WTC11 (cell line): ENCODE measurements at regions not wholly inside any gene's neighbourhood (a gene's known extent, or its start where the extent isn't known, plus 50 kb on each side); places are given as distances from the start of the nearest gene placed in this dataset.

Experiments used
- ATAC-seq: fragments of 200-7000 bp; cut with Tn5 transposase; 2 replicates; pipeline ENCODE4 v1.10.0; 2021; ENCODE audit warnings: mild to moderate bottlenecking, moderate library complexity
- CTCF ChIA-PET: fragments of 300-600 bp; sonication (Branson Sonifier 250); formaldehyde crosslinking; loops from one replicate; lab custom pipeline; 2021; ENCODE audit warnings: antibody characterized with exemption; lab: Charles Lee
- POLR2A ChIA-PET: fragments of 350-600 bp; sonication (Branson Sonifier 250); formaldehyde crosslinking; loops from one replicate; lab custom pipeline; 2021; ENCODE audit warnings: antibody characterized with exemption; lab: Charles Lee
- DNase-seq: peaks from one replicate; pipeline ENCODE4 v3.0.0; 2021; ENCODE audit warnings: low spot score
- H3K27ac Mint-ChIP-seq: 2 replicates; pipeline ENCODE4 v1.8.0; 2021; ENCODE audit warnings: mixed read lengths
- H3K27me3 Mint-ChIP-seq: 2 replicates; pipeline ENCODE4 v1.8.0; 2021; ENCODE audit warnings: low read depth, mild to moderate bottlenecking, moderate library complexity, mixed read lengths
- H3K36me3 Mint-ChIP-seq: 2 replicates; pipeline ENCODE4 v1.8.0; 2021; ENCODE audit warnings: mixed read lengths
- H3K4me1 Mint-ChIP-seq: 2 replicates; pipeline ENCODE4 v1.8.0; 2022; ENCODE audit warnings: mixed read lengths
- H3K4me3 Mint-ChIP-seq: 2 replicates; pipeline ENCODE4 v1.8.0; 2021; ENCODE audit warnings: mild to moderate bottlenecking, moderate library complexity, mixed read lengths
- H3K9me3 Mint-ChIP-seq: 2 replicates; pipeline ENCODE4 v1.8.0; 2021; ENCODE audit warnings: mixed read lengths
- CBFB ChIP-seq: sonication (generic); formaldehyde crosslinking; IDR thresholded peaks from 2 replicates; pipeline ENCODE4 v1.8.1; 2022; ENCODE audit warnings: mild to moderate bottlenecking, low read depth, missing genetic modification reagents
- CTCF ChIP-seq: fragments of 200-600 bp; IDR thresholded peaks from 2 replicates; pipeline ENCODE4 v1.8.0; 2022; ENCODE audit warnings: antibody characterized with exemption
- E2F1 ChIP-seq: sonication (generic); formaldehyde crosslinking; IDR thresholded peaks from 2 replicates; pipeline ENCODE4 v1.8.0; 2022; ENCODE audit warnings: mild to moderate bottlenecking, missing genetic modification reagents
- ELF4 ChIP-seq: sonication (generic); formaldehyde crosslinking; IDR thresholded peaks from 2 replicates; pipeline ENCODE4 v1.8.1; 2022; ENCODE audit warnings: low read depth, mild to moderate bottlenecking, moderate library complexity, missing genetic modification reagents
- ESRRA ChIP-seq: sonication (generic); formaldehyde crosslinking; IDR thresholded peaks from 2 replicates; pipeline ENCODE4 v1.8.1; 2022; ENCODE audit warnings: mild to moderate bottlenecking, missing genetic modification reagents, borderline replicate concordance
- FOXK1 ChIP-seq: sonication (generic); formaldehyde crosslinking; IDR thresholded peaks from 2 replicates; pipeline ENCODE4 v1.8.0; 2022; ENCODE audit warnings: mild to moderate bottlenecking, moderate library complexity, missing genetic modification reagents
- MLX ChIP-seq: sonication (generic); formaldehyde crosslinking; IDR thresholded peaks from 2 replicates; pipeline ENCODE4 v1.8.1; 2023; ENCODE audit warnings: mild to moderate bottlenecking, missing genetic modification reagents, moderate library complexity
- NFE2L1 ChIP-seq: sonication (generic); formaldehyde crosslinking; IDR thresholded peaks from 2 replicates; pipeline ENCODE4 v1.8.1; 2023; ENCODE audit warnings: missing genetic modification reagents
- NR2C2 ChIP-seq: sonication (generic); formaldehyde crosslinking; IDR thresholded peaks from 2 replicates; pipeline ENCODE4 v1.8.0; 2022; ENCODE audit warnings: mild to moderate bottlenecking, missing genetic modification reagents
- OVOL2 ChIP-seq: fragments of 250-450 bp; sonication (Bioruptor Pico); IDR thresholded peaks from 2 replicates; pipeline ENCODE4 v1.9.0; 2021; ENCODE audit warnings: mild to moderate bottlenecking, borderline replicate concordance
- PRRX2 ChIP-seq: fragments of 250-450 bp; sonication (Bioruptor Pico); IDR thresholded peaks from 2 replicates; pipeline ENCODE4 v1.8.0; 2021; ENCODE audit warnings: mild to moderate bottlenecking
- RELA ChIP-seq: sonication (generic); formaldehyde crosslinking; IDR thresholded peaks from 2 replicates; pipeline ENCODE4 v1.8.1; 2022; ENCODE audit warnings: missing genetic modification reagents, mild to moderate bottlenecking, borderline replicate concordance
- SMAD3 ChIP-seq: sonication (generic); formaldehyde crosslinking; IDR thresholded peaks from 2 replicates; pipeline ENCODE4 v1.8.0; 2022; ENCODE audit warnings: missing genetic modification reagents, mild to moderate bottlenecking, borderline replicate concordance
- TCF7 ChIP-seq: sonication (generic); formaldehyde crosslinking; IDR thresholded peaks from 2 replicates; pipeline ENCODE4 v1.8.0; 2022; ENCODE audit warnings: mild to moderate bottlenecking, low read depth, missing genetic modification reagents, moderate library complexity
- TEAD1 ChIP-seq: sonication (generic); formaldehyde crosslinking; IDR thresholded peaks from 2 replicates; pipeline ENCODE4 v1.8.0; 2022; ENCODE audit warnings: mild to moderate bottlenecking, missing genetic modification reagents
- TP53 ChIP-seq: sonication (generic); formaldehyde crosslinking; IDR thresholded peaks from 2 replicates; pipeline ENCODE4 v1.8.1; 2023; ENCODE audit warnings: mild to moderate bottlenecking, missing genetic modification reagents
- ZNF121 ChIP-seq: sonication (generic); formaldehyde crosslinking; IDR thresholded peaks from 2 replicates; pipeline ENCODE4 v1.8.0; 2023; ENCODE audit warnings: missing genetic modification reagents
- ZNF138 ChIP-seq: sonication (generic); formaldehyde crosslinking; conservative IDR thresholded peaks from 2 replicates; pipeline ENCODE4 v1.8.1; 2022; ENCODE audit warnings: mild to moderate bottlenecking, moderate library complexity, missing genetic modification reagents
- ZNF219 ChIP-seq: sonication (generic); formaldehyde crosslinking; IDR thresholded peaks from 2 replicates; pipeline ENCODE4 v1.8.0; 2023; ENCODE audit warnings: missing genetic modification reagents, mild to moderate bottlenecking, borderline replicate concordance
- ZNF317 ChIP-seq: sonication (generic); formaldehyde crosslinking; IDR thresholded peaks from 2 replicates; pipeline ENCODE4 v1.8.1; 2023; ENCODE audit warnings: low read depth, mild to moderate bottlenecking, moderate library complexity, missing genetic modification reagents, borderline replicate concordance
- ZNF423 ChIP-seq: fragments of 250-450 bp; sonication (Bioruptor Pico); IDR thresholded peaks from 2 replicates; pipeline ENCODE4 v2.1.2; 2022; ENCODE audit warnings: mild to moderate bottlenecking, moderate library complexity
- TF ChIP-seq, protein P1 (sequence below): sonication (generic); formaldehyde crosslinking; IDR thresholded peaks from 2 replicates; pipeline ENCODE4 v1.8.1; 2022; ENCODE audit warnings: mild to moderate bottlenecking, moderate library complexity, missing genetic modification reagents
- TF ChIP-seq, protein P2 (sequence below): fragments of 250-450 bp; sonication (Bioruptor Pico); IDR thresholded peaks from 2 replicates; pipeline ENCODE4 v1.9.0; 2021; ENCODE audit warnings: mild to moderate bottlenecking
- TF ChIP-seq, protein P3 (sequence below): fragments of 250-450 bp; sonication (Bioruptor Pico); conservative IDR thresholded peaks from 2 replicates; pipeline ENCODE4 v1.9.0; 2021; ENCODE audit warnings: mild to moderate bottlenecking
- TF ChIP-seq, protein P4 (sequence below): sonication (generic); formaldehyde crosslinking; IDR thresholded peaks from 2 replicates; pipeline ENCODE4 v1.8.1; 2023; ENCODE audit warnings: mild to moderate bottlenecking, missing genetic modification reagents, borderline replicate concordance

GRCh38 chr10:52541006-52541473 is 227.0 kb downstream of the DKK1 start:
- no peak overlapping the region for H3K27ac Mint-ChIP-seq
- H3K4me3 Mint-ChIP-seq: no peak overlapping the region
- no peak for TF ChIP-seq PRRX2
- TF ChIP-seq CBFB (CRISPR knock-in tag): no peak
- no peak for TF ChIP-seq TEAD1 (CRISPR knock-in tag)
- TF ChIP-seq SMAD3 (CRISPR knock-in tag): no peak
- no peak for TF ChIP-seq ESRRA (CRISPR knock-in tag)
- no peak for TF ChIP-seq ZNF121
- no peak for TF ChIP-seq ZNF423
- no peak for TF ChIP-seq NR2C2 (CRISPR knock-in tag)
- TF ChIP-seq RELA (CRISPR knock-in tag): no peak
- no peak for TF ChIP-seq FOXK1 (CRISPR knock-in tag)
- TF ChIP-seq, all 79 proteins: peak for 0
- Mint-ChIP-seq H3K4me1 (no peaks in the 10 kb centered on the region), H3K27me3 (no peaks in the 10 kb centered on the region), H3K9me3 (peaks cover 3% of the 10 kb centered on the region; the same call in 1 of the 2 replicates), H3K36me3 (no peaks in the 10 kb centered on the region)
- ChIA-PET CTCF (no interaction called here), POLR2A (interaction anchor here (0.6 kb wide), 1 partner anchor 672 kb away, joined by 6 read pairs; no protein-coding TSS in a partner anchor)
- DNase-seq: no peak
- ATAC-seq: no peak

GRCh38 chr10:52542906-52543305 is 228.8 kb downstream of the DKK1 start:
- DNase-seq (no peak), ATAC-seq (no peak)
- Mint-ChIP-seq H3K27me3 (no peaks in the 10 kb centered on the region), H3K36me3 (no peaks in the 10 kb centered on the region), H3K4me3 (no peak overlapping the region), H3K27ac (no peak overlapping the region), H3K4me1 (no peaks in the 10 kb centered on the region), H3K9me3 (no peaks in the 10 kb centered on the region)
- ChIA-PET CTCF (no interaction called here), POLR2A (no interaction called here)
- no peak for TF ChIP-seq MLX
- no peak for TF ChIP-seq ZNF138
- no peak for TF ChIP-seq CTCF
- TF ChIP-seq, protein P1, sequence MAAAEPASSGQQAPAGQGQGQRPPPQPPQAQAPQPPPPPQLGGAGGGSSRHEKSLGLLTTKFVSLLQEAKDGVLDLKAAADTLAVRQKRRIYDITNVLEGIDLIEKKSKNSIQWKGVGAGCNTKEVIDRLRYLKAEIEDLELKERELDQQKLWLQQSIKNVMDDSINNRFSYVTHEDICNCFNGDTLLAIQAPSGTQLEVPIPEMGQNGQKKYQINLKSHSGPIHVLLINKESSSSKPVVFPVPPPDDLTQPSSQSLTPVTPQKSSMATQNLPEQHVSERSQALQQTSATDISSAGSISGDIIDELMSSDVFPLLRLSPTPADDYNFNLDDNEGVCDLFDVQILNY (CRISPR knock-in tag): no peak
- no peak for TF ChIP-seq ZNF219
- TF ChIP-seq, protein P2, sequence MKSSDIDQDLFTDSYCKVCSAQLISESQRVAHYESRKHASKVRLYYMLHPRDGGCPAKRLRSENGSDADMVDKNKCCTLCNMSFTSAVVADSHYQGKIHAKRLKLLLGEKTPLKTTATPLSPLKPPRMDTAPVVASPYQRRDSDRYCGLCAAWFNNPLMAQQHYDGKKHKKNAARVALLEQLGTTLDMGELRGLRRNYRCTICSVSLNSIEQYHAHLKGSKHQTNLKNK (CRISPR knock-in tag): no peak
- TF ChIP-seq ESRRA (CRISPR knock-in tag): no peak
- no peak for TF ChIP-seq SMAD3 (CRISPR knock-in tag)
- no peak for TF ChIP-seq TP53 (CRISPR knock-in tag)
- TF ChIP-seq ELF4 (CRISPR knock-in tag): no peak
- TF ChIP-seq, protein P3, sequence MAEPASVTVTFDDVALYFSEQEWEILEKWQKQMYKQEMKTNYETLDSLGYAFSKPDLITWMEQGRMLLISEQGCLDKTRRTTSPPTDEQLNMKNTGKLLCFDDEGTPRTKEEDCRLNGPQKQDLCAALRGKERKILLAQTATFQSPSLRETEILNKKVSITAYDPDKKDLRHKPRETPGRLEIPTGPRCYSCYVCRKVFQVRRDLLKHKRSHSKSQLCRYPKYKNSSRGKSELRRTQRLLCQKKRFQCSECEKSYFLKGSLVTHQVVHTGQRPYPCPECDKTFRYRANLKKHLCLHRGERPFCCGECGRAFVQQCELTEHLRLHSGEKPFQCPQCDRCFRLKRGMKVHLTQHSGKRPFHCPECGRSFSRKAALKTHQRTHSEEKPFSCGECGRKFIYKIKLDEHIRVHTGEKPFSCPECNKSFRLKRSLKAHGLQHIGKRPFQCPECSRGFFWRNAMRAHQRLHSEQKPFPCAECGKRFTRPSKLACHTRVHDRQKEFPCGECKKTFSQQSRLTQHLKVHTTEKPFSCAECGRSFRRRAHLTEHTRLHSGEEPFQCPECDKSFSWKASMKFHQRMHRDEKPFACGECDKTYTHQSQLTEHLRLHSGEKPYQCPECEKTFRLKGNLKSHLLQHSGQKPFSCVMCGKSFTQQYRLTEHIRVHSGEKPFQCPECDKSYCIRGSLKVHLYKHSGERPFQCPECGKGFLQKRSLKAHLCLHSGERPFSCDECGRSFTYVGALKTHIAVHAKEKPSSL: no peak
- no peak for TF ChIP-seq E2F1 (CRISPR knock-in tag)
- TF ChIP-seq OVOL2 (CRISPR knock-in tag): no peak
- no peak for TF ChIP-seq ZNF423
- TF ChIP-seq, protein P4, sequence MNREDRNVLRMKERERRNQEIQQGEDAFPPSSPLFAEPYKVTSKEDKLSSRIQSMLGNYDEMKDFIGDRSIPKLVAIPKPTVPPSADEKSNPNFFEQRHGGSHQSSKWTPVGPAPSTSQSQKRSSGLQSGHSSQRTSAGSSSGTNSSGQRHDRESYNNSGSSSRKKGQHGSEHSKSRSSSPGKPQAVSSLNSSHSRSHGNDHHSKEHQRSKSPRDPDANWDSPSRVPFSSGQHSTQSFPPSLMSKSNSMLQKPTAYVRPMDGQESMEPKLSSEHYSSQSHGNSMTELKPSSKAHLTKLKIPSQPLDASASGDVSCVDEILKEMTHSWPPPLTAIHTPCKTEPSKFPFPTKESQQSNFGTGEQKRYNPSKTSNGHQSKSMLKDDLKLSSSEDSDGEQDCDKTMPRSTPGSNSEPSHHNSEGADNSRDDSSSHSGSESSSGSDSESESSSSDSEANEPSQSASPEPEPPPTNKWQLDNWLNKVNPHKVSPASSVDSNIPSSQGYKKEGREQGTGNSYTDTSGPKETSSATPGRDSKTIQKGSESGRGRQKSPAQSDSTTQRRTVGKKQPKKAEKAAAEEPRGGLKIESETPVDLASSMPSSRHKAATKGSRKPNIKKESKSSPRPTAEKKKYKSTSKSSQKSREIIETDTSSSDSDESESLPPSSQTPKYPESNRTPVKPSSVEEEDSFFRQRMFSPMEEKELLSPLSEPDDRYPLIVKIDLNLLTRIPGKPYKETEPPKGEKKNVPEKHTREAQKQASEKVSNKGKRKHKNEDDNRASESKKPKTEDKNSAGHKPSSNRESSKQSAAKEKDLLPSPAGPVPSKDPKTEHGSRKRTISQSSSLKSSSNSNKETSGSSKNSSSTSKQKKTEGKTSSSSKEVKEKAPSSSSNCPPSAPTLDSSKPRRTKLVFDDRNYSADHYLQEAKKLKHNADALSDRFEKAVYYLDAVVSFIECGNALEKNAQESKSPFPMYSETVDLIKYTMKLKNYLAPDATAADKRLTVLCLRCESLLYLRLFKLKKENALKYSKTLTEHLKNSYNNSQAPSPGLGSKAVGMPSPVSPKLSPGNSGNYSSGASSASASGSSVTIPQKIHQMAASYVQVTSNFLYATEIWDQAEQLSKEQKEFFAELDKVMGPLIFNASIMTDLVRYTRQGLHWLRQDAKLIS (CRISPR knock-in tag): no peak
- TF ChIP-seq TCF7 (CRISPR knock-in tag): no peak
- TF ChIP-seq ZNF317: no peak
- TF ChIP-seq NFE2L1 (CRISPR knock-in tag): no peak
